ENCODE measurements at regions not wholly inside any gene's neighbourhood (a gene's known extent, or its start where the extent isn't known, plus 50 kb on each side); places are given as distances from the start of the nearest gene placed in this dataset.
"Not testable (repeated sequence)": the region's sequence is repeated elsewhere in the genome, so short reads cannot be mapped to it uniquely, and the experiment has no call there.

GRCh38 chr22:44574057-44574639 lies 76.1 kb upstream of the RTL6 start:
- no peak for DNase-seq

DNA sequence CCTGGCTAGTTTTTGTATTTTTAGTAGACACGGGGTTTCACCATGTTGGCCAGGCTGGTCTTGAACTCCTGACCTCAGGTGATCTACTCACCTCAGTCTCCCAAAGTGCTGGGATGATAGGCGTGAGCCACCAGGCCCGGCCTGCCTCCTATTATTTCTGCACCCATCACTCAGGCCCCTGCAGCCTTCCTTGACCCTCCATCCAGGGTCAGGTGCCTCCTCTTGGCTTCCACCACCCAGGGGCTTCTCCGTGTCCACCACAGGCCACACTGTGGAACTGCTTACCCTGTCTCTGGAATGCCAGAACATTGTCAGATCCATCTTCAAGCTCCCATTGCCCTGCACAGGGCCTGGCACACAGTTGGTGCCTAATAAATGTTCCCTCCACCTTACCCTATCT lies 75.4 kb upstream of the RTL6 start:
- no peak for DNase-seq

DNA sequence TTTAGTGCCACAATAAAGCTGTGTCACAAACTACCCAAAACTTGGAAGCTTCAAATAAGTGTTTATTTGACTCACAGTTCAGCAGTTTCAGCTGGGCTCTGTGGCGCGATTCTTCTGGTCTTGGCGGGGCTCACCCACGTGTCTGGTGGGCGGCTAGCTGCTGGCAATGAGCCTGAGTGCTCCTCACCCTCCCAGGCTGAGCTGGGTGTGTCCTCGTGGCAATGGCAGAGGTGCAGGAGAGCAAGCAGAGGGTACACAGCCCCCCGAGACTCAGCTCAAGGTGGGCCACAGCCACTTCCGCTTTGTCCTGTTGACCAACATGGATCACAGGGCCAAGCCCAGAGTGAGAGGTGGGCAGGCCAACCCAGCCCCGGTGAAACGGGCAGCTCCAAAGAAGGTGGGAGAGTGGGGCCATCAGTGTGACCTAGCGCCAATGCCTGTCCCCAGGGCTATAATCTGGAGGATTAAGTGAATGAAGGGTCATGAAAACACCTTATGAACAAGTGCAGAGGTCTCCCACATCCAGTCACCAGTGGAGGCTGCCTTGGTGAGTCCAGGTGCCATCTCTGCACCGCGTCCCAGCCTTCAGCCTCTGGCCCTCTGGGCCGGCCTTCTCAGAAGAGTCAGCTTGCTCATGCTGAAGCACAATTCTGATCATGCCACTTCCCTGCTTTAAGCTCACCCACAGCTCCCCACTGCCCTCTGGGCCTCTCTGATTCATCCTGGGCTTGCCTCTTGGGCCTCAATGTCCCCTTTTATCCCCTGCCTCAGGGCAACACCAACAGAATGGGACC lies 74.6 kb upstream of the RTL6 start:
- no peak for DNase-seq

- DNase-seq: no peak
Observed at GRCh38 chr22:44571566-44572413, 73.8 kb upstream of the RTL6 start.

DNA sequence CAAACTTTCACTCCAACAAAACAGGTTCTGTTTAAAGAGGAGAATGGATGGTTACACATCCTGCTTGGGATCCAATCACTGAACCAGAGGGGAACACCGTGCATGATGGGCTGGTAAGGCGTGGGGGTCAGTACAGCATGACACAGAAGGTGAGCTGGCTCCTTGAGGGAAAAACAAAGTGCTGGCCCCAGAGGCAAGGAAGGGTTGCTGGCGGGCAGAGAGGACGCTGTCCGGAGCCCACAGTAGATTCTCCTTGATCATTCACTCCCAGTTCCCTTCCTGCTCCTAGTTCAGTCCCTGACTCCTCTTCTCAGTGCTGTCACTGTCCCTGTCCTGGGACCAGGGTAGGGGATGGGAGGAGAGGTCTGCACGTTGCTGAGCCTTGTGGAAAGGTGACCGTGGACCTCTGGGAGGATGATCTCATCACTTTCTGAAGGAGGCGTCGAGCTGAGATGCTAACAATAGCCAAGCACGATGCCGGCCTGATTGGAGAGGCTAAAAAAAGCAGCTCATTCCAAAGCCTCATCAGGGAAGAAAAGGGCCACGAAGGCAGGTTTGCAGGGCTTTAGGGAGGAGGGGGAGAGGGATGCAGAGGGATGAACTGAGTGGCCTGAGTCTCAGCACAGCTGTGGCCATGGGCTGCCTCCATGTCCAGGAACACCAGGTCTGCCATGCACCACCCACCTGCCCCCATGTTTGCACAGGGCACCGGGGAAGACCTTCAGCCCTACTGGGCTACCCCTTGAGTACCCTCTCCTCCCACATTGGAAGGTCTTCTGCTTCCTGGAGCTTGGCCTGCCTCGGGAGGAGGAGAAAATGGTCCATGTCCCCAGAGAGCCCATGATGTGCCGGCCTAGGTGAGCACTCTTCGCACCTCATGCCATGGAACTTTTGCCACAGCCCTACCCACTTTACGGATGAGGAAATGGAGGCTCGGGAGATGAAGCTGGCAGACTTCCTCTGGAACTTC lies 72.7 kb upstream of the RTL6 start:
- DNase-seq: no peak

DNA sequence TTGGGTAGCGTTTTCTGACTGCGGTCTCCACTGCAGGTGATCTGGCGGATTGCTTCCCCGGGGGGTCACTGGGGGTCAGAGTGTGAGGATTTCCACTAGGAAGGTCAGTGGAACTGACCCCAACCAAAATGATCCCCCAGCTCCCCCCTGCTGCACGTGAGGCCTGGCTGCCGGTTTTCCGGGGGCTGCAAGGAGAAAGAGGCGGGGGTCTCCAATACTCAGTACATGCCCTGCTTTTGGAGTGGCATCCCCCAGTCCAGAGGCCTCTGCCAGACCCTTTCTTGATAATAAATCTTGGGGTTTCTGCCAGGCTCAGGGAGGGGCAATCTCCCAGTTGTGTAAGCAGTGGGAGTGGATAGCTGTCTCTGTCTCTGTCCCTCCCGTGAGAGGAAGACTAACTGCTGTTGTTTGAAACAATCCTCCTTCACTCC lies 71.5 kb upstream of the RTL6 start:
- DNase-seq: no peak

GRCh38 chr22:44567846-44568493 lies 69.9 kb upstream of the RTL6 start:
- DNase-seq: no peak

DNA sequence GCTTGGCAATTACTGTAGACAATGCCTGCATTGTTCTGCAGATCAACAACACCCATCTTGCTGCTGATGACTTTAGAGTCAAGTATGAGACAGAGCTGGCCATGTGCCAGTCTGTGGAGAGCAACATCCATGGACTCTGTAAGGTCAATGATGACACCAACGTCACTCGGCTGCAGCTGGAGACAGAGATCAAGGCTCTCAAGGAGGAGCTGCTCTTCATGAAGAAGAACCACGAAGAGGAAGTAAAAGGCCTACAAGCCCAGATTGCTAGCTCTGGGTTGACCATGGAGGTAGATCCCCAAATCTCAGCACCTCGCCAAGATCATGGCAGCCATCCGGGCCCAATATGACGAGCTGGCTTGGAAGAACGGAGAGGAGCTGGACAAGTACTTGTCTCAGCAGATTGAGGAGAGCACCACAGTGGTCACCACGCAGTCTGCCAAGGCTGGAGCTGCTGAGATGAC lies 69.4 kb upstream of the RTL6 start:
- DNase-seq: not testable (repeated sequence)

- no peak for DNase-seq
Observed at GRCh38 chr22:44566911-44567310, 68.9 kb upstream of the RTL6 start.

DNA sequence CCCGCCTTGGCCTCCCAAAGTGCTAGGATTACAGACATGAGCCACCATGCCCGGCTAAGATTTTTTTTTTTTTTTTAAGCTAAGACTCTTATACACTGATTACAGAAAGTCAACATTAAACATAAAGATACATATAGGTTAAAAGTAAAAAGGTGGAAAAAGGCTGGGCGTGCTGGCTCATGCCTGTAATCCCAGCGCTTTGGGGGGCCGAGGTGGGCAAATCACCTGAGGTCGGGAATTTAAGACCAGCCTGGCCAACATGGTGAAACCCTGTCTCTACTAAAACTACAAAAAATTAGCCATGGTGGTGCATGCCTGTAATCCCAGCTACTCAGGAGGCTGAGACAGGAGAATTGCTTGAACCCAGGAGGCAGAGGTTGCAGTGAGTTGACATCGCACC lies 64.6 kb upstream of the RTL6 start:
- DNase-seq: not testable (repeated sequence)

DNA sequence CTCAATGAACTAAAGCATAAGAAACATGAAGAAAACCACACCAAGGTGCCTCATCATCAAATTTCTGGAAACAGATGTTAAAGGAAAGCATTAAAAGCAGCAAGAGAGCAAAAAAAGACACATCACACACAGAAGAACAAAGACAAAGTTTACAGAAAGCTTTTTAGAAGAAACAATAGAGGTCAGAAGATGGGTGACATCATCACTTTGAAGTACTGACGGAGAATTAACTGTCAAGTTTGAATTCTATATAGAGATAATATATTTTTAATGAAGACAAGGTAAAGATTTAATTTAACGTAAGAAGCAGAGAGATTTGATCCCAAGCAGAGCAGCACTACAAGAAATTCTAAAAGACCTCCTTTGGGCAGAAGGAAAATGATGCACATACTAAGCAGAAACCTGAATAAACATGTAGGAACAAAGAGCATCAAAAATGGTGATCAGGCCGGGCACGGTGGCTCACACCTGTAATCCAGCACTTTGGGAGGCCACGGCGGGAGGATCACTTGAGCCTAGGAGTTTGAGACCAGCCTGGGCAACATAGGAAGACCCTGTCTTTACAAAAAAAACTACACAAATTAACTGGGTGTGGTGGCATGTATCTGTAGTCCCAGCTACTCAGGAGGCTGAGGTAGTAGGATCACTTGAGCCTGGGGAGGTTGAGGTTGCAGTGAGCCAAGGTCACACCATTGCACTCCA lies 63.3 kb upstream of the RTL6 start:
- no peak for DNase-seq

DNA sequence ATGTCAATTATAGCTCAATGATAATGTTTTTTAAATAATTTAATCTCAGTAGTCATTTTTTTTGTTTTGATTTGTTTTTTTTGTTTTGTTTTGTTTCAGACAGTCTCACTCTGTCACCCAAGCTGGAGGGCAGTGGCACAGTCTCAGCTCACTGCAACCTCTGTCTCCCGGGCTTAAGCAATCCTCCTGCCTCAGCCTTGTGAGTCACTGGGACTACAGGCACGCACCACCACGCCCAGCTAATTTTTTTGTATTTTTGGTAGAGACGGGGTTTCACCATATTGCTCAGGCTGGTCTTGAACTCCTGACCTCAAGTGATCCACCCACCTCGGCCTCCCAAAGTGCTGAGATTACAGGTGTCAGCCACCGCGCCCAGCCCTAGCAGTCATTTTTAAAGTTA lies 60.6 kb upstream of the RTL6 start:
- not testable (repeated sequence) for DNase-seq

DNA sequence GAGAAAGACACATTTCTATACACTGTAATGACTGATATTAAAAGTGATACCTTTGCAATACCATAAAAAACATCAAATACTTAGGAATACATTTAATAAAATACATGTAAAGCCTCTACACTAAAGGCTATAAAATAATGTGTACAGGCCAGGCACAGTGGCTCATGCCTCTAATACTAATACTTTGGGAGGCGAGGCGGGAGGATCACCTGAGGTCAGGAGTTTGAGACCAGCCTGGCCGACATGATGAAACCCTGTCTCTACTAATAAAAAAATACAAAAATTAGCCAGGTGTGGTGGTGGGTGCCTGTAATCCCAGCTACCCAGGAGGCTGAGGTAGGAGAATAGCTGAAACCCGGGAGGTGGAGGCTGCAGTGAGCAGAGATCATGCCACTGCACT lies 59.8 kb upstream of the RTL6 start:
- DNase-seq: not testable (repeated sequence)

- DNase-seq: no peak
Observed at GRCh38 chr22:44557064-44557748, 59.2 kb upstream of the RTL6 start.

- DNase-seq: no peak
Observed at GRCh38 chr22:44555597-44555996, 57.6 kb upstream of the RTL6 start.

DNA sequence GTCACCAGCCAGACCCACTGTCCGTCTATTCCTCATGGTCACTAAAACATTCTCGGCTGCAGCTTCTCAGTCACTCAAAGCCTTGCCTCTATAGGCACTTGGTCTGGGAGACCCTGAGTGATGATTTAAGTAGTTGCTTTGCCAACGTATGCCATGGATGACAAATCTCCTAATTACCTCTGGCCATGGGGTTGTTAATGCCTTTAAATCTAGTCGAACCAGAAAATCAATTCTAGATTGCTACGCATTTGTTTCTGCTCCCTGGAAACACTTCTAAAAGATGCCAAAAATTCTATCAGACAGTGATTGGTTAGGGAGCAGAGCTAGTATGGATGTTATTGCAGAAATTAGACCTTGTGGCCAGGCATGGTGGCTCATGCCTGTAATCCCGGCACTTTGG lies 57.0 kb upstream of the RTL6 start:
- no peak for DNase-seq

DNA sequence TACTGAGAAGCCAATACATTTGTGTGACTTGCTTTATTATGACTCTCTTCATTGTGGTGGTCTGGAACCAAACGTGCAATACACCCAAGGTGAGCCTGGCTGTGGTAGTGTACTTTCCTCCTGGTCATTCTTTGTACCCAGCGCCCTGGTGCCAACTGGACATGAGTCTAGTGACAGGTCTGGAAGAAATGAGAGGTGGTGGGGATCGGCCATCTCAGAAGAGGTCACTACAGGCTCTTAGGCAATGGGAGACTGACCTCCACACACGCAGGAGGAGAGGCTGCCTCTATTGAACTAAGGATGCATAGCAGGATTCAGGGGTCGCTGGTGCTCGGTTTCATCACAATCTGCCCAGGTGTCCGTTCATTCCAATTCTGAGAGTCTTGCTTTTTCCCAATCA lies 56.4 kb upstream of the RTL6 start:
- DNase-seq: no peak

DNA sequence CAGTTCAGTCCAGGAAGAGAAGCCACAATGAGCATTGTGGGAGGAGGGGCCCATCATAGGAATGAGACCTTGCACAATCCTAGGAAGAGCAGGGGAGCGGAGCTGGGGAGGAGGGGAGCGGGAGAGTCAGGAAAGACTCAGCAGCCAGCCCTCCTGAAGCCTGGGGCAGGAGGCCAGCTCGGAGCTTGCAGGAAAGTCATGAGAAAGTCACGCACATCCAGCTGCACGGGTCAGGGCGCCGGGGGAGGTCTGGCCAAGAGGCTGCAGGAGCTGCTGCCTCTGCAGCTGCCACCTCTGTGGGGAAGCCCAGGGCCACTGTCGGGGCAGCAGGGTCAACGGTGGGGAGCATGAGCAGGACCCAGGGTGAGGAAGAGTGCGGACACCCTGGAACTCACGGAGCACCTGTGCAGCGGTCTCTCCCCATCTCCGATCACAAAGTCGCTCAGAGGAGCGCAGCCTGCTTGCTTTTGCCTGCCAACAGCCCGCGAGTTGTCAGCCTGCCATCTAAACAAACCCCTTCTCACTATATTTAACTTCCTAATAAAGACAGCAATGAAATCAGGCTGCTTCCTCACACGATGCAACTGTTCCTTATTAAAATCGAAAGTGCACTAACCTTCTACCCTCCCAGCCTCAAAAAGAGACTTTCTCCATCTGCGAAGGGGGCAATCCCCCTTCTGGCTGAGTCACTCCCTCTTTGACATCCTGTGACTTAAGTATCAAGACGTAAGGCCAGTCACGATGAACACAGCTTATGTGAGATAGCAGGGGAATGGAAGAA lies 52.9 kb upstream of the RTL6 start:
- DNase-seq: no peak

GRCh38 chr22:44549701-44550100 lies 51.7 kb upstream of the RTL6 start:
- DNase-seq: no peak

- no peak for DNase-seq
Observed at GRCh38 chr22:44548981-44549380, 50.9 kb upstream of the RTL6 start.
